DND-41 (cell line): ENCODE measurements at regions not wholly inside any gene's neighbourhood (a gene's known extent, or its start where the extent isn't known, plus 50 kb on each side); places are given as distances from the start of the nearest gene placed in this dataset.

Experiments used
- CTCF ChIP-seq: IDR thresholded peaks from 2 replicates; pipeline ENCODE4 v1.5.1; 2012; ENCODE audit warnings: borderline replicate concordance, low read length, moderate library complexity, mild to moderate bottlenecking; ENCODE audit not compliant: poor library complexity, severe bottlenecking; ENCODE audit errors: extremely low read depth
- EZH2 ChIP-seq: IDR thresholded peaks from 3 replicates; pipeline ENCODE4 v1.6.1; 2012; ENCODE audit warnings: borderline replicate concordance, low read depth, mild to moderate bottlenecking, moderate library complexity, low read length, inconsistent platforms; ENCODE audit not compliant: severe bottlenecking

GRCh38 chr4:170305627-170306026 lies 215.9 kb upstream of the AADAT start:
- TF ChIP-seq CTCF (no peak), EZH2 (no peak)
